Lung (tissue), 11 donors: ENCODE measurements at regions not wholly inside any gene's neighbourhood (a gene's known extent, or its start where the extent isn't known, plus 50 kb on each side); places are given as distances from the start of the nearest gene placed in this dataset.

Experiments used
- ATAC-seq: fragments of 200-7000 bp; cut with Tn5 transposase; one replicate; pipeline ENCODE4 v1.9.1; 2020; ENCODE audit warnings: moderate number of reproducible peaks; ENCODE audit not compliant: insufficient read depth, low FRiP score
- DNase-seq, 3 donors: peaks; one replicate each; pipeline ENCODE4 v3.0.0-alpha.2; 2013 to 2017
- H3K27ac ChIP-seq, 2 donors: one replicate each; pipeline ENCODE4 v1.5.1; 2013; ENCODE audit warnings: mild to moderate bottlenecking in 2 of 2, moderate library complexity in 2 of 2, control low read depth in 1 of 2, inconsistent platforms in 1 of 2, low read depth in 1 of 2, low read length in 1 of 2
- H3K27me3 ChIP-seq, 3 donors: one replicate each; pipeline ENCODE4 v1.5.1; 2013; ENCODE audit warnings: low read length in 2 of 3; ENCODE audit not compliant: control insufficient read depth in 3 of 3, insufficient read depth in 3 of 3
- H3K36me3 ChIP-seq, 4 donors: one replicate each; pipeline ENCODE4 v1.5.1; 2013; ENCODE audit warnings: low read length in 4 of 4, mild to moderate bottlenecking in 1 of 4, moderate library complexity in 1 of 4; ENCODE audit not compliant: control insufficient read depth in 4 of 4, insufficient read depth in 4 of 4
- H3K4me1 ChIP-seq, 5 donors: one replicate each; pipeline ENCODE4 v1.5.1; 2013; ENCODE audit warnings: low read length in 5 of 5, mild to moderate bottlenecking in 2 of 5, moderate library complexity in 1 of 5; ENCODE audit not compliant: control insufficient read depth in 5 of 5, insufficient read depth in 5 of 5
- H3K4me3 ChIP-seq: one replicate; pipeline ENCODE4 v1.5.1; 2013; ENCODE audit warnings: mild to moderate bottlenecking, control low read depth, moderate library complexity
- H3K9ac ChIP-seq, 2 donors: one replicate each; pipeline ENCODE4 v1.5.1; 2013; ENCODE audit warnings: low read length in 2 of 2, control low read depth in 1 of 2; ENCODE audit not compliant: insufficient read depth in 1 of 2
- H3K9me3 ChIP-seq, 4 donors: one replicate each; pipeline ENCODE4 v1.5.1; 2013; ENCODE audit warnings: low read length in 3 of 4, mild to moderate bottlenecking in 1 of 4, moderate library complexity in 1 of 4; ENCODE audit not compliant: control insufficient read depth in 4 of 4, insufficient read depth in 3 of 4
- CTCF ChIP-seq: IDR thresholded peaks from 2 replicates; pipeline ENCODE4 v1.5.1; 2012; ENCODE audit warnings: mild to moderate bottlenecking; ENCODE audit errors: control extremely low read depth, extremely low read depth
- WGBS, 2 donors: extraction: QIAGEN DNeasy Blood & Tissue Kit; methylation state at CpG; one replicate each; pipeline ENCODE4 v1.1.7; 2013; 5-methylcytosine and 5-hydroxymethylcytosine counted together
- donor health status: control.
- donor health status: control.
- donor health status: Bipolar disorder and iron deficiency.
- donor health status: healthy.
- donor health status: DM: yes; HTN: yes; CAD: no.

GRCh38 chr6:15761045-15761502 lies 98.2 kb upstream of the DTNBP1 start:
- no peak for TF ChIP-seq CTCF
- WGBS, 2 donors: 76 to 90% methylated on average over 2 of the region's 2 CpGs
- Histone ChIP-seq H3K27ac (no peak overlapping the region), H3K9me3 (no peaks in the 10 kb centered on the region), H3K4me1 (peaks cover 0 to 14% (median 2%) of the 10 kb centered on the region in 5 donors), H3K9ac (no peak overlapping the region), H3K27me3 (no peaks in the 10 kb centered on the region), H3K36me3 (no peaks in the 10 kb centered on the region), H3K4me3 (no peak overlapping the region)
- DNase-seq: peak in 2 of 3 donors; percentile 33 to 37
- peak; percentile 35 for ATAC-seq

GRCh38 chr6:15758631-15759215 lies 95.9 kb upstream of the DTNBP1 start:
- H3K9me3 ChIP-seq: no peaks in the 10 kb centered on the region
- TF ChIP-seq CTCF: no peak
- H3K27me3 ChIP-seq: no peaks in the 10 kb centered on the region
- no peak overlapping the region for H3K9ac ChIP-seq
- no peaks in the 10 kb centered on the region for H3K36me3 ChIP-seq
- 98% methylated on average over 36 of the region's 36 CpGs for WGBS, 2 donors
- H3K27ac ChIP-seq: no peak overlapping the region
- ATAC-seq (no peak), DNase-seq (no peak)
- H3K4me1 ChIP-seq: peaks cover 0 to 18% (median 0%) of the 10 kb centered on the region in 5 donors
- H3K4me3 ChIP-seq: no peak overlapping the region

GRCh38 chr6:15755526-15755925 lies 92.7 kb upstream of the DTNBP1 start:
- no peak for ATAC-seq

More at GRCh38 chr6:15755526-15755925, 92.7 kb upstream of the DTNBP1 start:
- Histone ChIP-seq H3K27ac (no peak overlapping the region), H3K9ac (no peak overlapping the region), H3K36me3 (no peaks in the 10 kb centered on the region), H3K4me1 (peaks cover 0 to 12% (median 0%) of the 10 kb centered on the region in 5 donors), H3K27me3 (no peaks in the 10 kb centered on the region), H3K9me3 (no peaks in the 10 kb centered on the region), H3K4me3 (no peak overlapping the region)
- no peak for TF ChIP-seq CTCF
- DNase-seq: peak; percentile 30 to 93 (median 86)
- WGBS, 2 donors: 70 to 82% methylated on average over 6 of the region's 6 CpGs
